IMR-90 (cell line): ENCODE measurements at regions not wholly inside any gene's neighbourhood (a gene's known extent, or its start where the extent isn't known, plus 50 kb on each side); places are given as distances from the start of the nearest gene placed in this dataset.

ENCODE experiments used
- ATAC-seq: fragments of 200-7000 bp; cut with Tn5 transposase; 2 replicates; pipeline ENCODE4 v1.9.1; 2020; ENCODE audit warnings: low read depth, mild to moderate bottlenecking, moderate library complexity
- BruUV-seq: library from RNA; stranded (reverse); fragments of 400-500 nt; replicated peaks from 2 replicates; lab custom pipeline; 2021; lab: Mats Ljungman, UMichigan
- CTCF ChIA-PET: fragments of 300-600 bp; formaldehyde crosslinking; extraction: SDS; loops from one replicate; lab custom pipeline; 2021; ENCODE audit warnings: antibody characterized with exemption; lab: Yijun Ruan, JAX
- POLR2A ChIA-PET: fragments of 300-600 bp; sonication (Branson Sonifier 250); formaldehyde crosslinking; loops from one replicate; lab custom pipeline; 2022; ENCODE audit warnings: antibody characterized with exemption; ENCODE audit not compliant: unreplicated experiment; lab: Charles Lee
- DNase-seq: peaks from one replicate; pipeline ENCODE4 v3.0.0; 2013
- H2AFZ ChIP-seq: replicated peaks from 2 replicates; pipeline ENCODE3; 2013; ENCODE audit warnings: low read length, mild to moderate bottlenecking; ENCODE audit not compliant: poor library complexity
- H2AK5ac ChIP-seq: 2 replicates; pipeline ENCODE4 v1.6.1; 2013; ENCODE audit warnings: low read depth, low read length, inconsistent platforms
- H2AK9ac ChIP-seq: replicated peaks from 2 replicates; pipeline ENCODE3; 2013; ENCODE audit warnings: mild to moderate bottlenecking, low read depth, low read length, moderate library complexity; ENCODE audit not compliant: poor library complexity
- H2BK120ac ChIP-seq: 2 replicates; pipeline ENCODE4 v1.6.1; 2013; ENCODE audit warnings: low read depth, low read length, inconsistent platforms
- H2BK15ac ChIP-seq: 3 replicates; pipeline ENCODE4 v1.6.1; 2013; ENCODE audit warnings: low read depth, low read length, inconsistent platforms
- H2BK20ac ChIP-seq: 2 replicates; pipeline ENCODE4 v1.6.1; 2013; ENCODE audit warnings: low read depth, mild to moderate bottlenecking, inconsistent platforms, low read length, moderate library complexity
- H2BK5ac ChIP-seq: 2 replicates; pipeline ENCODE4 v1.6.1; 2013; ENCODE audit warnings: mild to moderate bottlenecking, low read depth, low read length, inconsistent platforms; ENCODE audit not compliant: poor library complexity, severe bottlenecking
- H3K14ac ChIP-seq: replicated peaks from 2 replicates; pipeline ENCODE4 v1.6.1; 2013; ENCODE audit warnings: low read depth, low read length, inconsistent platforms
- H3K18ac ChIP-seq: 2 replicates; pipeline ENCODE4 v1.6.1; 2013; ENCODE audit warnings: low read depth, low read length, control low read depth
- H3K23ac ChIP-seq: 2 replicates; pipeline ENCODE4 v1.6.1; 2013; ENCODE audit warnings: low read depth, low read length, inconsistent platforms
- H3K27ac ChIP-seq: 2 replicates; pipeline ENCODE4 v1.5.1; 2013; ENCODE audit warnings: mild to moderate bottlenecking, control low read depth, low read length; ENCODE audit not compliant: insufficient read depth
- H3K27me3 ChIP-seq: 2 replicates; pipeline ENCODE4 v1.6.1; 2013; ENCODE audit warnings: low read length; ENCODE audit not compliant: control insufficient read depth, insufficient read depth
- H3K36me3 ChIP-seq: 2 replicates; pipeline ENCODE4 v1.6.1; 2013; ENCODE audit warnings: low read length, mixed read lengths; ENCODE audit not compliant: control insufficient read depth, insufficient read depth
- H3K4ac ChIP-seq: 2 replicates; pipeline ENCODE4 v1.6.1; 2013; ENCODE audit warnings: low read depth, low read length, inconsistent platforms
- H3K4me1 ChIP-seq: 2 replicates; pipeline ENCODE4 v1.6.1; 2013; ENCODE audit warnings: low read length, mixed read lengths; ENCODE audit not compliant: control insufficient read depth, insufficient read depth
- H3K4me2 ChIP-seq: 2 replicates; pipeline ENCODE4 v1.6.1; 2013; ENCODE audit warnings: low read depth, mild to moderate bottlenecking, control low read depth, low read length, moderate library complexity
- H3K4me3 ChIP-seq: 2 replicates; pipeline ENCODE4 v1.5.1; 2013; ENCODE audit warnings: low read depth, mild to moderate bottlenecking, control low read depth, low read length, moderate library complexity; ENCODE audit not compliant: insufficient read depth
- H3K56ac ChIP-seq: 2 replicates; pipeline ENCODE4 v1.6.1; 2013; ENCODE audit warnings: low read length, inconsistent platforms; ENCODE audit not compliant: insufficient read depth; ENCODE audit errors: extremely low read depth
- H3K79me1 ChIP-seq, 2 experiments: 2 replicates each; pipeline ENCODE4 v1.6.1; 2013; ENCODE audit warnings: low read length in 2 of 2, inconsistent platforms in 1 of 2, low read depth in 1 of 2
- H3K9ac ChIP-seq: 2 replicates; pipeline ENCODE4 v1.6.1; 2013; ENCODE audit warnings: low read depth, low read length, control low read depth
- H3K9me1 ChIP-seq: 2 replicates; pipeline ENCODE4 v1.6.1; 2013; ENCODE audit warnings: low read length, inconsistent platforms; ENCODE audit not compliant: insufficient read depth
- H3K9me3 ChIP-seq: 2 replicates; pipeline ENCODE4 v1.6.1; 2013; ENCODE audit warnings: low read length; ENCODE audit not compliant: control insufficient read depth, insufficient read depth
- H4K20me1 ChIP-seq: 2 replicates; pipeline ENCODE4 v1.6.1; 2013; ENCODE audit warnings: low read length, inconsistent platforms; ENCODE audit not compliant: insufficient read depth
- H4K5ac ChIP-seq: 2 replicates; pipeline ENCODE4 v1.6.1; 2013; ENCODE audit warnings: mild to moderate bottlenecking, low read depth, low read length, control low read depth
- H4K8ac ChIP-seq, 2 experiments: 2 replicates each; pipeline ENCODE4 v1.6.1; 2013; ENCODE audit warnings: low read depth in 2 of 2, low read length in 2 of 2, control low read depth in 1 of 2, inconsistent platforms in 1 of 2
- H4K91ac ChIP-seq: 2 replicates; pipeline ENCODE4 v1.6.1; 2013; ENCODE audit warnings: low read depth, low read length, inconsistent platforms; ENCODE audit not compliant: insufficient read depth
- BHLHE40 ChIP-seq: fragments of 150-350 bp; IDR thresholded peaks from 2 replicates; pipeline ENCODE4 v1.6.1; 2016; ENCODE audit warnings: mild to moderate bottlenecking, low read depth, low read length
- CHD1 ChIP-seq: IDR thresholded peaks from 2 replicates; pipeline ENCODE4 v1.6.1; 2012; ENCODE audit warnings: low read depth, low read length, improper control_type of control experiment
- CTCF ChIP-seq: conservative IDR thresholded peaks from 2 replicates; pipeline ENCODE4 v1.5.1; 2012; ENCODE audit warnings: mild to moderate bottlenecking, low read depth, low read length, improper control_type of control experiment
- ELK1 ChIP-seq: fragments of 150-350 bp; IDR thresholded peaks from 2 replicates; pipeline ENCODE4 v1.6.1; 2016; ENCODE audit warnings: low read depth, mild to moderate bottlenecking, low read length, moderate library complexity, borderline replicate concordance
- MAZ ChIP-seq: IDR thresholded peaks from 2 replicates; pipeline ENCODE4 v1.6.1; 2012; ENCODE audit warnings: low read depth, mild to moderate bottlenecking, low read length, improper control_type of control experiment, moderate library complexity, borderline replicate concordance
- POLR2A ChIP-seq: IDR thresholded peaks from 2 replicates; pipeline ENCODE4 v1.6.1; 2012; ENCODE audit warnings: mild to moderate bottlenecking, low read depth, low read length
- RAD21 ChIP-seq: IDR thresholded peaks from 2 replicates; pipeline ENCODE4 v1.6.1; 2012; ENCODE audit warnings: low read length, improper control_type of control experiment
- WGBS, 2 experiments: methylation state at CpG; one replicate each; pipeline versions ENCODE4 v1.1.5 to v1.1.7; 2013; ENCODE audit warnings: missing lambda C conversion rate in 2 of 2; ENCODE audit not compliant: insufficient read length in 1 of 2; ENCODE audit errors: extremely low coverage in 2 of 2; 5-methylcytosine and 5-hydroxymethylcytosine counted together
- dilution Hi-C: fragments of 300-500 bp; cut with HindIII; formaldehyde crosslinking; loops from one replicate; pipeline ENCODE4 v1.14.3; 2018; ENCODE audit warnings: low sequenced_read_pairs; ENCODE audit not compliant: unreplicated experiment
- in situ Hi-C: fragments of 300-500 bp; cut with MboI; formaldehyde crosslinking; loops from 3 replicates; pipeline ENCODE4 v1.14.3; 2019; ENCODE audit warnings: low sequenced_read_pairs, inconsistent platforms, mixed read lengths
- intact Hi-C: fragments of 100-400 bp; cut with micrococcal nuclease; formaldehyde crosslinking; loops from 2 replicates; pipeline ENCODE4 v1.10.0; 2022

- Histone ChIP-seq H2BK5ac (no peak overlapping the region), H3K9me3 (no peaks in the 10 kb centered on the region), H3K56ac (no peak overlapping the region), H2BK120ac (no peak overlapping the region), H3K14ac (no peak overlapping the region), H4K5ac (no peak overlapping the region), H3K4ac (no peak overlapping the region), H2AK9ac (no peak overlapping the region), H3K4me2 (no peak overlapping the region), H2AFZ (no peak overlapping the region), H3K18ac (no peak overlapping the region), H2BK15ac (no peak overlapping the region), H3K4me1 (no peaks in the 10 kb centered on the region), H2AK5ac (no peak overlapping the region), H4K8ac (no peak overlapping the region), H3K36me3 (no peaks in the 10 kb centered on the region), H3K9ac (no peak overlapping the region), H3K4me3 (no peak overlapping the region), H4K20me1 (no peaks in the 10 kb centered on the region), H3K79me1 (no peaks in the 10 kb centered on the region), H3K23ac (no peak overlapping the region), H4K91ac (no peak overlapping the region), H3K27me3 (no peaks in the 10 kb centered on the region), H3K27ac (no peak overlapping the region), H2BK20ac (no peak overlapping the region), H3K9me1 (no peaks in the 10 kb centered on the region)
- TF ChIP-seq ELK1 (no peak), POLR2A (no peak), BHLHE40 (no peak), CTCF (no peak), MAZ (no peak), CHD1 (no peak), RAD21 (no peak)
- ChIA-PET CTCF (no interaction called here), POLR2A (no interaction called here)
- in situ Hi-C loops (no loop called here), dilution Hi-C loops (no loop called here), intact Hi-C loops (no loop called here)
- DNase-seq (no peak), ATAC-seq (no peak)
- no TSS peak for BruUV-seq
- 60% methylated on average over 1 of the region's 5 CpGs; no CpG with 5 or more reads in 1 of the 2 experiments for WGBS, 2 experiments
Observed at GRCh38 chr9:80407220-80407619, 835.5 kb downstream of the TLE4 start.
